Heart left ventricle (tissue), 16 donors: ENCODE measurements at regions not wholly inside any gene's neighbourhood (a gene's known extent, or its start where the extent isn't known, plus 50 kb on each side); places are given as distances from the start of the nearest gene placed in this dataset.

ENCODE experiments used
- ATAC-seq, 4 donors: fragments of 200-7000 bp; cut with Tn5 transposase; one replicate each; pipeline ENCODE4 v1.9.1; 2020 to 2022; ENCODE audit warnings: moderate library complexity in 4 of 4, mild to moderate bottlenecking in 3 of 4, moderate number of reproducible peaks in 1 of 4
- DNase-seq, 5 donors: peaks; one replicate each; pipeline ENCODE4 v3.0.0-alpha.2; 2020
- H3K27ac ChIP-seq, 12 donors: fragments of 200-600 bp; sonication (generic) in 4 of 12; one replicate each; pipeline versions ENCODE4 v1.5.0 to v1.8.0; 2016 to 2022; ENCODE audit warnings: mild to moderate bottlenecking in 2 of 12
- H3K27me3 ChIP-seq, 9 donors: fragments of 200-600 bp; sonication (generic) in 2 of 9; one replicate each; pipeline versions ENCODE4 v1.5.1 to v1.8.0; 2016 to 2022; ENCODE audit warnings: mild to moderate bottlenecking in 3 of 9
- H3K36me3 ChIP-seq, 9 donors: fragments of 200-600 bp; sonication (generic) in 2 of 9; one replicate each; pipeline versions ENCODE4 v1.5.0 to v1.8.0; 2018 to 2022; ENCODE audit warnings: mild to moderate bottlenecking in 2 of 9
- H3K4me1 ChIP-seq, 12 donors: fragments of 200-600 bp; sonication (generic) in 4 of 12; one replicate each; pipeline versions ENCODE4 v1.5.0 to v1.8.0; 2016 to 2022; ENCODE audit warnings: mild to moderate bottlenecking in 3 of 12
- H3K4me3 ChIP-seq, 12 donors: fragments of 200-600 bp; sonication (generic) in 4 of 12; one replicate each; pipeline versions ENCODE4 v1.5.0 to v1.8.0; 2017 to 2022; ENCODE audit warnings: mild to moderate bottlenecking in 9 of 12, moderate library complexity in 4 of 12
- H3K9me3 ChIP-seq, 12 donors: fragments of 200-600 bp; sonication (generic) in 4 of 12; one replicate each; pipeline versions ENCODE4 v1.5.0 to v1.8.0; 2016 to 2022; ENCODE audit warnings: mild to moderate bottlenecking in 1 of 12
- POLR2A ChIP-seq, 2 donors: fragments of 450-650 bp; IDR thresholded peaks; one replicate each; pipeline ENCODE4 v1.6.1; 2017; ENCODE audit warnings: antibody characterized with exemption in 2 of 2, mild to moderate bottlenecking in 2 of 2, moderate library complexity in 2 of 2
- WGBS, 4 donors: extraction: QIAGEN DNeasy Blood & Tissue Kit in 2 of 4; methylation state at CpG; one replicate each; pipeline versions ENCODE4 v1.1.5 to v1.1.7; 2013 to 2018; 5-methylcytosine and 5-hydroxymethylcytosine counted together
- intact Hi-C, 10 donors: fragments of 100-400 bp; cut with DNase I; formaldehyde crosslinking; loops; one replicate each; pipeline versions ENCODE4 v1.11.1 to v1.14.2; 2022
- TF ChIP-seq, protein P1 (sequence below), 12 donors: fragments of 200-600 bp; sonication (generic) in 4 of 12; IDR thresholded peaks; one replicate each; pipeline versions ENCODE4 v1.5.0 to v1.8.0; 2018 to 2022; ENCODE audit warnings: antibody characterized with exemption in 12 of 12, mild to moderate bottlenecking in 5 of 12
- donor health status: ischemic (EF 13 %, LVEDD 7.1; RV severe dilation, severe dysfunction).
- donor health status: healthy with polysubstance abuse.
- donor health status: DM: no; HTN: yes; CAD: no.
- donor health status: DM: no; HTN: no; CAD: no.
- donor health status: ischemic (EF 25% LVEDD 6.9; RV normal size, moderate dysfunction).
- donor health status: ischemic (EF 25% LVEDD 5.7; RV mildly dilated, moderate dysfunction).
- donor health status: healthy.
- donor health status: DM: yes; HTN: yes; CAD: no.
- donor health status: ischemic (EF 35%, LVEDD 5.7; RV mildly dilated, moderate dysfunction).
- donor health status: nonischemic (EF 11% LVEDD 7.7; RV severe dilation, severe dysfunction).
- donor health status: DM: yes; HTN: yes; CAD: no.
- donor health status: PGD.
- donor health status: ischemic (EF 29% LVEDD 5.4; RV normal size, mild dysfunction).
- donor health status: nonischemic (EF 23%, LVEDD 6.1; RV moderate dilation, normal function).

DNA sequence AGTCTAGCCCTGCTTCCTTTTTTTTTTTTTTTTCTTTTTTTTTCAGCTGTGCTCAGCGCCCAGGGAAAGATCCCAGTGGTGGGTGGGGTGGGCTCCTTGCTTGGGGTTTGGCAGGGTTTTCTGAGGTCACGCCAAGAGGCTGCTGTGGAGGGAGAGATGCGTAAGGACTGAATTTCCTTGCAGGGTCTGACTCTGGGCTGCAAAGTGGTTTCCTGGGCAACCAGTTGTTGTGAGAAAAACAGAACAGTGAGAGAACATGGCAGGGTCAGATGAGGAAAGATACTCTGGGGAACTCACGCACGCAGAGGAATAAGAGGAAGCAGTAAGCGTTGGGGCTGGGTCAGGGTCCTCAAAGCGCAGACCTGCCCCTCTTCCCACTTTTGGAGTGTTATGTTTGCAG, 119.5 kb downstream of the IRF8 start:
- Histone ChIP-seq H3K36me3 (no peaks in the 10 kb centered on the region), H3K4me3 (no peak overlapping the region), H3K9me3 (peaks cover 0 to 16% (median 9%) of the 10 kb centered on the region in 12 donors), H3K27ac (peak overlapping the region in 1 of 12 donors; percentile 5), H3K4me1 (peaks cover 0 to 4% (median 0%) of the 10 kb centered on the region in 12 donors), H3K27me3 (peaks cover 0 to 48% (median 11%) of the 10 kb centered on the region in 9 donors)
- DNase-seq: peak in 4 of 5 donors; percentile 49 to 69 (median 58)
- 9 to 24% (median 14%) methylated on average over 6 to 7 of the region's 7 CpGs for WGBS, 4 donors
- TF ChIP-seq POLR2A (IDR thresholded peaks at IDR 0.05): no peak
- TF ChIP-seq, protein P1, sequence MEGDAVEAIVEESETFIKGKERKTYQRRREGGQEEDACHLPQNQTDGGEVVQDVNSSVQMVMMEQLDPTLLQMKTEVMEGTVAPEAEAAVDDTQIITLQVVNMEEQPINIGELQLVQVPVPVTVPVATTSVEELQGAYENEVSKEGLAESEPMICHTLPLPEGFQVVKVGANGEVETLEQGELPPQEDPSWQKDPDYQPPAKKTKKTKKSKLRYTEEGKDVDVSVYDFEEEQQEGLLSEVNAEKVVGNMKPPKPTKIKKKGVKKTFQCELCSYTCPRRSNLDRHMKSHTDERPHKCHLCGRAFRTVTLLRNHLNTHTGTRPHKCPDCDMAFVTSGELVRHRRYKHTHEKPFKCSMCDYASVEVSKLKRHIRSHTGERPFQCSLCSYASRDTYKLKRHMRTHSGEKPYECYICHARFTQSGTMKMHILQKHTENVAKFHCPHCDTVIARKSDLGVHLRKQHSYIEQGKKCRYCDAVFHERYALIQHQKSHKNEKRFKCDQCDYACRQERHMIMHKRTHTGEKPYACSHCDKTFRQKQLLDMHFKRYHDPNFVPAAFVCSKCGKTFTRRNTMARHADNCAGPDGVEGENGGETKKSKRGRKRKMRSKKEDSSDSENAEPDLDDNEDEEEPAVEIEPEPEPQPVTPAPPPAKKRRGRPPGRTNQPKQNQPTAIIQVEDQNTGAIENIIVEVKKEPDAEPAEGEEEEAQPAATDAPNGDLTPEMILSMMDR (IDR thresholded peaks at IDR 0.05): no peak
- intact Hi-C loops: no loop called here
- ATAC-seq: peak; percentile 67 to 86 (median 74)

DNA sequence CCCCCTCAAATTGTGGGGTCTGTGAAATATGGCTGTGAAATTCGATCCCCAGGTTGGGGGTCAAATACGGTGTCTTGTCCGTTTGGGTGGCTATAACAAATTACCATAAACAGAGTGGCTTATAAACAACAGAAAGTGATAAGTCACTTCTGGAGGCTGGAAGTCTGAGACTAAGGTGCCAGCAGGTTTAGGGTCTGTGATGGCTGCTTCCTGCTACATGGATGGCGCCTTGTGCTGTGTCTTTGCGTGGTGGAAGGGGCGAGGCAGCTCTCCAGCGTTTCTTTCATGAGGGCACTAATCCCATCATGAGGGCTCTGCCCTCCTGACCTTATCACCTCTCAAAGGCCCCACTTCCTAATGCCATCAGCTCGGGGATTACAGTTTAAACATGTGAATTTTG, 120.0 kb downstream of the IRF8 start:
- intact Hi-C loops: no loop called here
- Histone ChIP-seq H3K27ac (no peak overlapping the region), H3K27me3 (peaks cover 0 to 48% (median 11%) of the 10 kb centered on the region in 9 donors), H3K4me3 (no peak overlapping the region), H3K4me1 (peaks cover 0 to 4% (median 0%) of the 10 kb centered on the region in 12 donors), H3K36me3 (no peaks in the 10 kb centered on the region), H3K9me3 (peaks cover 0 to 21% (median 13%) of the 10 kb centered on the region in 12 donors)
- 70 to 78% (median 74%) methylated on average over 8 of the region's 8 CpGs for WGBS, 4 donors
- DNase-seq (no peak), ATAC-seq (no peak)
- TF ChIP-seq POLR2A (IDR thresholded peaks at IDR 0.05): no peak
- TF ChIP-seq, protein P1 (IDR thresholded peaks at IDR 0.05): no peak

DNA sequence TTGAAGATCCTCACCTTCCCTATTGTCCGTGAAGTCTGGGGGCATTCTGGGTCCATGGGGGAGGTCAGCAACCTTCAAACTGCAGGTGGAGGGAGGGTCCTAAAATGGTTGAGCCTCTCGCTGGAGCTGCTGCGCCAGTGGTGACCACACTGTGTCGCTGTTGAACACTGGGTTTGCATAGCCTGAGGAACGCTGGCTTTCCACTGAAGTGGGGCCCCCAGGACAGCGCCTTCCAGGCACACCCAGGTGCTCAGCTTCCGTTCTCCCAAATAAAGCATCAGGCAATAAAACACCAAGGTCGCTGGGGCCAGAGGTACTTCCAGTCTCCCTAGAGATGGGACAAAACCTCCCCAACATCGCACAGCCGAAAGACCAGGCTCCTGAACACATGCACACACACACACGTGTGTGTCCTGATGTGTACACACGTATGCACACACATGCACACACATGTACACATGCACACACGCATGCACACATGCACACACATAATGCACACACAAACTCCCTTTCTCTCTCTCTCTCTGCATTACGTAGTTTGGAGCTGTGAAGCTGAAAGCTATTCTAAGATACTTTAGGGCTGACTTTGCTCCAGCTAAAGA, 120.6 kb downstream of the IRF8 start:
- H3K4me3 ChIP-seq: no peak overlapping the region
- peaks cover 0 to 48% (median 11%) of the 10 kb centered on the region in 9 donors for H3K27me3 ChIP-seq
- ATAC-seq (no peak), DNase-seq (no peak)
- 54 to 65% (median 62%) methylated on average over 14 of the region's 14 CpGs for WGBS, 4 donors
- intact Hi-C loops: no loop called here
- peaks cover 0 to 27% (median 19%) of the 10 kb centered on the region in 12 donors for H3K9me3 ChIP-seq
- H3K36me3 ChIP-seq: no peaks in the 10 kb centered on the region
- H3K27ac ChIP-seq: no peak overlapping the region
- H3K4me1 ChIP-seq: peaks cover 0 to 4% (median 0%) of the 10 kb centered on the region in 12 donors
- TF ChIP-seq, protein P1 (IDR thresholded peaks at IDR 0.05): peak in 1 of 12 donors; percentile 14
- no peak for TF ChIP-seq POLR2A (IDR thresholded peaks at IDR 0.05)

GRCh38 chr16:86020971-86021370, 122.0 kb downstream of the IRF8 start:
- DNase-seq (no peak), ATAC-seq (no peak)
- Histone ChIP-seq H3K36me3 (no peaks in the 10 kb centered on the region), H3K9me3 (peaks cover 0 to 35% (median 25%) of the 10 kb centered on the region in 12 donors), H3K4me3 (no peak overlapping the region), H3K4me1 (peaks cover 0 to 4% (median 0%) of the 10 kb centered on the region in 12 donors), H3K27ac (no peak overlapping the region), H3K27me3 (peaks cover 0 to 48% (median 11%) of the 10 kb centered on the region in 9 donors)
- WGBS, 4 donors: 68 to 81% (median 72%) methylated on average over 6 to 7 of the region's 7 CpGs
- intact Hi-C loops: no loop called here
- TF ChIP-seq, protein P1 (IDR thresholded peaks at IDR 0.05): no peak
- no peak for TF ChIP-seq POLR2A (IDR thresholded peaks at IDR 0.05)
